ENCODE measurements at regions not wholly inside any gene's neighbourhood (a gene's known extent, or its start where the extent isn't known, plus 50 kb on each side); places are given as distances from the start of the nearest gene placed in this dataset.

DNA sequence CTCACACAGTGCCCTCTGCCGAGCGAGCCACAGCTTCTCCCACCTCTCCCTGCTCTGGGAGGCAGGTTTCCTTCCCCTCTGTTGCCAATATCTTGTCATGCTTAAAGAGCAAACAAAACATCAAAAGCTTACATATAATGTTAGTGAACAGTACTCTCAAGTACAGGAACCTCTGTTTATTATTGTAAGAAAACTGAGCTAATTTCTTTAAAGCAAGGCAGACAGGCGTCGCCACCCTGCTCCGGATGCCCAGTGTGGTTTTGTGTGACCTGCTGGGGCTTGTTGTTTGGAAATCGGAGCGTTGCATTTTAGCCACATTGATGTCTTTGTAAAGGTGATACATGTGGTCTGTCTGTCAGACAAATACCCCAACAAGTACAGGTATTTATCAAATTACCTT, 401.4 kb upstream of the IRX1 start:
- no peak overlapping the region for H3K4me3 ChIP-seq
- ATAC-seq (no peak), DNase-seq (ENCODE audit: extremely low read depth in 1 of 4, low spot score in 3 of 4) (no peak), FAIRE-seq (no peak)
- peaks cover 22 to 35% of the 10 kb centered on the region in 2 experiments; a peak in 3 of 5 replicates for H3K27me3 ChIP-seq (ENCODE audit: control insufficient read depth in 2 of 2, insufficient read depth in 2 of 2, low read length in 2 of 2)
- H3K36me3 ChIP-seq (ENCODE audit: control insufficient read depth, insufficient read depth, low read length): no peaks in the 10 kb centered on the region
- no peak overlapping the region for H3K27ac ChIP-seq (ENCODE audit: extremely low read depth, low read depth, low read length)
- POLR2A ChIA-PET: no interaction called here
- H3K4me2 ChIP-seq (ENCODE audit: insufficient read depth, low read length): no peak overlapping the region
- no peaks in the 10 kb centered on the region for H3K79me2 ChIP-seq (ENCODE audit: control insufficient read depth, insufficient read depth, low read length)
- BruUV-seq (replicated peaks): no TSS peak
- no peaks in the 10 kb centered on the region for H3K9me3 ChIP-seq (replicated peaks; ENCODE audit: control insufficient read depth, insufficient read depth, low read depth, low read length)
- H3K9ac ChIP-seq (ENCODE audit: insufficient read depth in 1 of 2, low read depth in 2 of 2, low read length in 2 of 2): no peak overlapping the region
- intact Hi-C loops (cut with micrococcal nuclease) (no loop called here), in situ Hi-C loops (cut with MboI) (no loop called here)
- WGBS (ENCODE audit: insufficient coverage, low coverage, missing lambda C conversion rate): under 1% methylated on average over 7 of the region's 7 CpGs
- CTCF ChIA-PET (ENCODE audit: low intra/inter-chr PET ratio): no interaction called here
- H4K20me1 ChIP-seq (replicated peaks; ENCODE audit: control insufficient read depth, insufficient read depth, low read length): no peaks in the 10 kb centered on the region; the same call in 1 of the 2 replicates
- no peaks in the 10 kb centered on the region for H3K4me1 ChIP-seq (replicated peaks in 1 of 2; ENCODE audit: control insufficient read depth in 2 of 2, insufficient read depth in 2 of 2, low read length in 2 of 2)
- no peaks in the 10 kb centered on the region for H3K9me1 ChIP-seq (ENCODE audit: control insufficient read depth, insufficient read depth, low read length)
- H2AFZ ChIP-seq (ENCODE audit: low read depth, low read length): no peak overlapping the region
- TF ChIP-seq KAT2B (IDR thresholded peaks at IDR 0.05; ENCODE audit: low read depth, low read length): no peak
- TF ChIP-seq, protein P1, sequence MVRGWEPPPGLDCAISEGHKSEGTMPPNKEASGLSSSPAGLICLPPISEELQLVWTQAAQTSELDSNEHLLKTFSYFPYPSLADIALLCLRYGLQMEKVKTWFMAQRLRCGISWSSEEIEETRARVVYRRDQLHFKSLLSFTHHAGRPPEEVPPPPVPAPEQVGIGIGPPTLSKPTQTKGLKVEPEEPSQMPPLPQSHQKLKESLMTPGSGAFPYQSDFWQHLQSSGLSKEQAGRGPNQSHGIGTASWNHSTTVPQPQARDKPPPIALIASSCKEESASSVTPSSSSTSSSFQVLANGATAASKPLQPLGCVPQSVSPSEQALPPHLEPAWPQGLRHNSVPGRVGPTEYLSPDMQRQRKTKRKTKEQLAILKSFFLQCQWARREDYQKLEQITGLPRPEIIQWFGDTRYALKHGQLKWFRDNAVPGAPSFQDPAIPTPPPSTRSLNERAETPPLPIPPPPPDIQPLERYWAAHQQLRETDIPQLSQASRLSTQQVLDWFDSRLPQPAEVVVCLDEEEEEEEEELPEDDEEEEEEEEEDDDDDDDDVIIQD (CRISPR knock-in tag; IDR thresholded peaks at IDR 0.05): no peak
- TF ChIP-seq JUN (IDR thresholded peaks at IDR 0.05; ENCODE audit: borderline replicate concordance, low read depth, low read length): no peak
- TF ChIP-seq JUN (CRISPR knock-in tag; IDR thresholded peaks at IDR 0.05; ENCODE audit: borderline replicate concordance): no peak
- TF ChIP-seq RFX5 (IDR thresholded peaks at IDR 0.05; ENCODE audit: low read depth, low read length): no peak
- TF ChIP-seq, protein P2, sequence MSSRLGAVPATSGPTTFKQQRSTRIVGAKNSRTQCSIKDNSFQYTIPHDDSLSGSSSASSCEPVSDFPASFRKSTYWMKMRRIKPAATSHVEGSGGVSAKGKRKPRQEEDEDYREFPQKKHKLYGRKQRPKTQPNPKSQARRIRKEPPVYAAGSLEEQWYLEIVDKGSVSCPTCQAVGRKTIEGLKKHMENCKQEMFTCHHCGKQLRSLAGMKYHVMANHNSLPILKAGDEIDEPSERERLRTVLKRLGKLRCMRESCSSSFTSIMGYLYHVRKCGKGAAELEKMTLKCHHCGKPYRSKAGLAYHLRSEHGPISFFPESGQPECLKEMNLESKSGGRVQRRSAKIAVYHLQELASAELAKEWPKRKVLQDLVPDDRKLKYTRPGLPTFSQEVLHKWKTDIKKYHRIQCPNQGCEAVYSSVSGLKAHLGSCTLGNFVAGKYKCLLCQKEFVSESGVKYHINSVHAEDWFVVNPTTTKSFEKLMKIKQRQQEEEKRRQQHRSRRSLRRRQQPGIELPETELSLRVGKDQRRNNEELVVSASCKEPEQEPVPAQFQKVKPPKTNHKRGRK (tag; IDR thresholded peaks at IDR 0.05): no peak
- TF ChIP-seq ATF1 (CRISPR knock-in tag; IDR thresholded peaks at IDR 0.05): no peak
- TF ChIP-seq ATF1 (tag; IDR thresholded peaks at IDR 0.05): no peak
- TF ChIP-seq RBBP5 (IDR thresholded peaks at IDR 0.05; ENCODE audit: borderline replicate concordance, insufficient read depth, low read length, poor library complexity, severe bottlenecking): no peak
- no peak for TF ChIP-seq NR2C2 (CRISPR knock-in tag; IDR thresholded peaks at IDR 0.05)
- TF ChIP-seq NR2C2 (tag; IDR thresholded peaks at IDR 0.05): no peak
- no peak for TF ChIP-seq SP1 (CRISPR knock-in tag; IDR thresholded peaks at IDR 0.05)
- TF ChIP-seq, protein P3, sequence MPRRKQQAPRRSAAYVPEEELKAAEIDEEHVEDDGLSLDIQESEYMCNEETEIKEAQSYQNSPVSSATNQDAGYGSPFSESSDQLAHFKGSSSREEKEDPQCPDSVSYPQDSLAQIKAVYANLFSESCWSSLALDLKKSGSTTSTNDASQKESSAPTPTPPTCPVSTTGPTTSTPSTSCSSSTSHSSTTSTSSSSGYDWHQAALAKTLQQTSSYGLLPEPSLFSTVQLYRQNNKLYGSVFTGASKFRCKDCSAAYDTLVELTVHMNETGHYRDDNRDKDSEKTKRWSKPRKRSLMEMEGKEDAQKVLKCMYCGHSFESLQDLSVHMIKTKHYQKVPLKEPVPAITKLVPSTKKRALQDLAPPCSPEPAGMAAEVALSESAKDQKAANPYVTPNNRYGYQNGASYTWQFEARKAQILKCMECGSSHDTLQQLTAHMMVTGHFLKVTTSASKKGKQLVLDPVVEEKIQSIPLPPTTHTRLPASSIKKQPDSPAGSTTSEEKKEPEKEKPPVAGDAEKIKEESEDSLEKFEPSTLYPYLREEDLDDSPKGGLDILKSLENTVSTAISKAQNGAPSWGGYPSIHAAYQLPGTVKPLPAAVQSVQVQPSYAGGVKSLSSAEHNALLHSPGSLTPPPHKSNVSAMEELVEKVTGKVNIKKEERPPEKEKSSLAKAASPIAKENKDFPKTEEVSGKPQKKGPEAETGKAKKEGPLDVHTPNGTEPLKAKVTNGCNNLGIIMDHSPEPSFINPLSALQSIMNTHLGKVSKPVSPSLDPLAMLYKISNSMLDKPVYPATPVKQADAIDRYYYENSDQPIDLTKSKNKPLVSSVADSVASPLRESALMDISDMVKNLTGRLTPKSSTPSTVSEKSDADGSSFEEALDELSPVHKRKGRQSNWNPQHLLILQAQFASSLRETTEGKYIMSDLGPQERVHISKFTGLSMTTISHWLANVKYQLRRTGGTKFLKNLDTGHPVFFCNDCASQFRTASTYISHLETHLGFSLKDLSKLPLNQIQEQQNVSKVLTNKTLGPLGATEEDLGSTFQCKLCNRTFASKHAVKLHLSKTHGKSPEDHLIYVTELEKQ (CRISPR knock-in tag; IDR thresholded peaks at IDR 0.05): no peak
- TF ChIP-seq NFRKB (IDR thresholded peaks at IDR 0.05; ENCODE audit: low read depth): no peak
- no peak for TF ChIP-seq ATF7 (IDR thresholded peaks at IDR 0.05)
- no peak for TF ChIP-seq CCAR2 (IDR thresholded peaks at IDR 0.05; ENCODE audit: low read depth, low read length)
- no peak for TF ChIP-seq RB1 (IDR thresholded peaks at IDR 0.05; ENCODE audit: low read depth)
- no peak for TF ChIP-seq FUS (optimal IDR thresholded peaks at IDR 0.05; ENCODE audit: low read depth, low read length)
- no peak for TF ChIP-seq ETV1 (tag; conservative IDR thresholded peaks at IDR 0.05; ENCODE audit: low read depth)
- no peak for TF ChIP-seq MIER1 (IDR thresholded peaks at IDR 0.05; ENCODE audit: low read depth)
